HAP-1 (cell line): ENCODE measurements at regions not wholly inside any gene's neighbourhood (a gene's known extent, or its start where the extent isn't known, plus 50 kb on each side); places are given as distances from the start of the nearest gene placed in this dataset.

Source experiments
- DNase-seq, 2 experiments: peaks; one replicate each; pipeline ENCODE4 v3.0.0-alpha.2; 2016 to 2020; ENCODE audit warnings: low spot score in 2 of 2
- H3K27me3 ChIP-seq: fragments of 250-450 bp; sonication (Bioruptor Pico); 2 replicates; pipeline ENCODE4 v1.5.1; 2020; ENCODE audit warnings: low read depth, mild to moderate bottlenecking, moderate library complexity
- H3K36me3 ChIP-seq: fragments of 250-450 bp; sonication (Bioruptor Pico); replicated peaks from 2 replicates; pipeline ENCODE4 v1.5.1; 2020; ENCODE audit warnings: mild to moderate bottlenecking
- H3K4me1 ChIP-seq: fragments of 250-450 bp; sonication (Bioruptor Pico); 2 replicates; pipeline ENCODE4 v1.5.1; 2020; ENCODE audit warnings: mild to moderate bottlenecking
- H3K4me3 ChIP-seq: fragments of 250-450 bp; sonication (Bioruptor Pico); 2 replicates; pipeline ENCODE4 v1.5.1; 2020; ENCODE audit warnings: mild to moderate bottlenecking, moderate library complexity
- H3K9me3 ChIP-seq: fragments of 250-450 bp; sonication (Bioruptor Pico); 2 replicates; pipeline ENCODE4 v1.5.1; 2020; ENCODE audit warnings: mild to moderate bottlenecking, moderate library complexity
- in situ Hi-C: fragments of 300-500 bp; cut with MboI; formaldehyde crosslinking; loops from 3 replicates; pipeline ENCODE4 v1.14.3; 2020; ENCODE audit warnings: low sequenced_read_pairs, inconsistent platforms, mixed read lengths

- no peaks in the 10 kb centered on the region for H3K9me3 ChIP-seq
- in situ Hi-C loops, result no loop called here
- no peaks in the 10 kb centered on the region for H3K36me3 ChIP-seq
- H3K4me1 ChIP-seq, result peaks cover 21% of the 10 kb centered on the region
- no peak overlapping the region for H3K4me3 ChIP-seq
- H3K27me3 ChIP-seq, result no peaks in the 10 kb centered on the region
- DNase-seq, result no peak
These were observed 445.0 kb upstream of the GOLIM4 start for GRCh38 chr3:168540726-168541125.

GRCh38 chr3:168539909-168540308, 444.2 kb upstream of the GOLIM4 start:
- no peak overlapping the region for H3K4me3 ChIP-seq
- in situ Hi-C loops, result no loop called here
- no peaks in the 10 kb centered on the region for H3K9me3 ChIP-seq

GRCh38 chr3:168534761-168535160, 439.0 kb upstream of the GOLIM4 start:
- no peaks in the 10 kb centered on the region for H3K27me3 ChIP-seq
- in situ Hi-C loops, result no loop called here
- H3K36me3 ChIP-seq, result no peaks in the 10 kb centered on the region
- peak in 1 of 2 experiments; percentile 21 for DNase-seq
- H3K4me3 ChIP-seq, result no peak overlapping the region
- peaks cover 22% of the 10 kb centered on the region for H3K4me1 ChIP-seq
- no peaks in the 10 kb centered on the region for H3K9me3 ChIP-seq

More at GRCh38 chr3:168539909-168540308, 444.2 kb upstream of the GOLIM4 start:
- peaks cover 13% of the 10 kb centered on the region for H3K4me1 ChIP-seq
- no peaks in the 10 kb centered on the region for H3K27me3 ChIP-seq
- no peak for DNase-seq
- H3K36me3 ChIP-seq, result no peaks in the 10 kb centered on the region

GRCh38 chr3:168533600-168533999, 437.9 kb upstream of the GOLIM4 start:
- H3K27me3 ChIP-seq, result no peaks in the 10 kb centered on the region
- no peak overlapping the region for H3K4me3 ChIP-seq
- peaks cover 27% of the 10 kb centered on the region for H3K4me1 ChIP-seq
- no peaks in the 10 kb centered on the region for H3K36me3 ChIP-seq
- no peak for DNase-seq
- no peaks in the 10 kb centered on the region for H3K9me3 ChIP-seq
- in situ Hi-C loops, result no loop called here

GRCh38 chr3:168532135-168532534, 436.4 kb upstream of the GOLIM4 start:
- Histone ChIP-seq H3K4me3 (no peak overlapping the region), H3K4me1 (peaks cover 27% of the 10 kb centered on the region), H3K9me3 (no peaks in the 10 kb centered on the region), H3K27me3 (no peaks in the 10 kb centered on the region), H3K36me3 (no peaks in the 10 kb centered on the region)
- no peak for DNase-seq
- in situ Hi-C loops, result no loop called here

- DNase-seq, result peak; percentile 66 to 89
- Histone ChIP-seq H3K4me1 (peaks cover 24% of the 10 kb centered on the region), H3K27me3 (no peaks in the 10 kb centered on the region), H3K36me3 (no peaks in the 10 kb centered on the region), H3K9me3 (no peaks in the 10 kb centered on the region), H3K4me3 (no peak overlapping the region)
- in situ Hi-C loops, result no loop called here
These were observed 435.4 kb upstream of the GOLIM4 start for GRCh38 chr3:168531116-168531515.

- in situ Hi-C loops, result loop anchor here (25.0 kb wide), 1 partner anchor 338 kb away; no protein-coding TSS in a partner anchor
- Histone ChIP-seq H3K4me1 (peaks cover 4% of the 10 kb centered on the region), H3K9me3 (no peaks in the 10 kb centered on the region), H3K27me3 (no peaks in the 10 kb centered on the region), H3K36me3 (no peaks in the 10 kb centered on the region), H3K4me3 (no peak overlapping the region)
- no peak for DNase-seq
These were observed 428.4 kb upstream of the GOLIM4 start for GRCh38 chr3:168524129-168524528.

- H3K4me1 ChIP-seq, result peaks cover 30% of the 10 kb centered on the region
- H3K4me3 ChIP-seq, result no peak overlapping the region
- no peaks in the 10 kb centered on the region for H3K36me3 ChIP-seq
- in situ Hi-C loops, result loop anchor here (5.0 to 25.0 kb wide), 2 partner anchors 105 to 345 kb away; no protein-coding TSS in a partner anchor
- H3K27me3 ChIP-seq, result no peaks in the 10 kb centered on the region
- DNase-seq, result no peak
- no peaks in the 10 kb centered on the region for H3K9me3 ChIP-seq
These were observed 421.7 kb upstream of the GOLIM4 start for GRCh38 chr3:168517249-168518071.

GRCh38 chr3:168514252-168514651, 418.5 kb upstream of the GOLIM4 start:
- Histone ChIP-seq H3K4me1 (peaks cover 48% of the 10 kb centered on the region), H3K27me3 (no peaks in the 10 kb centered on the region), H3K4me3 (no peak overlapping the region), H3K36me3 (no peaks in the 10 kb centered on the region), H3K9me3 (no peaks in the 10 kb centered on the region)
- peak; percentile 56 to 82 for DNase-seq
- in situ Hi-C loops, result loop anchor here (25.0 kb wide), 1 partner anchor 348 kb away; no protein-coding TSS in a partner anchor

- Histone ChIP-seq H3K4me3 (no peak overlapping the region), H3K4me1 (peaks cover 48% of the 10 kb centered on the region), H3K36me3 (no peaks in the 10 kb centered on the region), H3K27me3 (no peaks in the 10 kb centered on the region), H3K9me3 (no peaks in the 10 kb centered on the region)
- in situ Hi-C loops, result loop anchor here (25.0 kb wide), 1 partner anchor 349 kb away; no protein-coding TSS in a partner anchor
- peak; percentile 53 to 84 for DNase-seq
These were observed 417.1 kb upstream of the GOLIM4 start for GRCh38 chr3:168512802-168513201.

GRCh38 chr3:168511428-168512014, 415.8 kb upstream of the GOLIM4 start:
- H3K36me3 ChIP-seq, result no peaks in the 10 kb centered on the region
- in situ Hi-C loops, result loop anchor here (25.0 kb wide), 1 partner anchor 351 kb away; no protein-coding TSS in a partner anchor

GRCh38 chr3:168506589-168506988, 410.9 kb upstream of the GOLIM4 start:
- H3K4me1 ChIP-seq, result peaks cover 16% of the 10 kb centered on the region
- no peaks in the 10 kb centered on the region for H3K36me3 ChIP-seq
- in situ Hi-C loops, result loop anchor here (25.0 kb wide), 1 partner anchor 356 kb away; no protein-coding TSS in a partner anchor
- no peaks in the 10 kb centered on the region for H3K9me3 ChIP-seq
- DNase-seq, result no peak
- H3K27me3 ChIP-seq, result no peaks in the 10 kb centered on the region
- H3K4me3 ChIP-seq, result no peak overlapping the region

More at GRCh38 chr3:168511428-168512014, 415.8 kb upstream of the GOLIM4 start:
- H3K9me3 ChIP-seq, result no peaks in the 10 kb centered on the region
- H3K4me3 ChIP-seq, result no peak overlapping the region
- H3K27me3 ChIP-seq, result no peaks in the 10 kb centered on the region
- H3K4me1 ChIP-seq, result peaks cover 48% of the 10 kb centered on the region
- peak; percentile 14 to 71 for DNase-seq

- DNase-seq, result no peak
- Histone ChIP-seq H3K36me3 (no peaks in the 10 kb centered on the region), H3K27me3 (no peaks in the 10 kb centered on the region), H3K4me1 (peaks cover 4% of the 10 kb centered on the region; the same call in 1 of the 2 replicates), H3K9me3 (no peaks in the 10 kb centered on the region), H3K4me3 (no peak overlapping the region)
- in situ Hi-C loops, result loop anchor here (25.0 kb wide), 1 partner anchor 361 kb away; no protein-coding TSS in a partner anchor
These were observed 405.8 kb upstream of the GOLIM4 start for GRCh38 chr3:168501570-168501969.

- Histone ChIP-seq H3K4me3 (no peak overlapping the region), H3K4me1 (peaks cover 10% of the 10 kb centered on the region)
- in situ Hi-C loops, result no loop called here
These were observed 402.5 kb upstream of the GOLIM4 start for GRCh38 chr3:168498194-168498593.

More at GRCh38 chr3:168498194-168498593, 402.5 kb upstream of the GOLIM4 start:
- DNase-seq, result no peak
- H3K27me3 ChIP-seq, result no peaks in the 10 kb centered on the region
- H3K36me3 ChIP-seq, result no peaks in the 10 kb centered on the region
- H3K9me3 ChIP-seq, result no peaks in the 10 kb centered on the region
